Kidney epithelial cell (primary cell): ENCODE measurements at regions not wholly inside any gene's neighbourhood (a gene's known extent, or its start where the extent isn't known, plus 50 kb on each side); places are given as distances from the start of the nearest gene placed in this dataset.
A peak's percentile ranks its signal among the peaks of the same experiment; 100 is the strongest.

Experiments used
- DNase-seq: peaks from one replicate; pipeline ENCODE4 v3.0.0-alpha.2; 2010; ENCODE audit warnings: low read depth
- H3K27me3 ChIP-seq: 2 replicates; pipeline ENCODE4 v1.6.0; 2011; ENCODE audit warnings: low read length; ENCODE audit not compliant: control insufficient read depth, insufficient read depth
- H3K36me3 ChIP-seq: 2 replicates; pipeline ENCODE4 v1.5.1; 2011; ENCODE audit warnings: low read length; ENCODE audit not compliant: control insufficient read depth, insufficient read depth
- H3K4me3 ChIP-seq: 2 replicates; pipeline ENCODE4 v1.5.1; 2011; ENCODE audit warnings: low read depth, mild to moderate bottlenecking, control low read depth, low read length
- TF ChIP-seq, protein P1 (sequence below): IDR thresholded peaks from 2 replicates; pipeline ENCODE4 v1.5.1; 2011; ENCODE audit warnings: mild to moderate bottlenecking, moderate library complexity, low read length, control low read depth, inconsistent platforms; ENCODE audit not compliant: insufficient read depth, poor library complexity, severe bottlenecking

DNA sequence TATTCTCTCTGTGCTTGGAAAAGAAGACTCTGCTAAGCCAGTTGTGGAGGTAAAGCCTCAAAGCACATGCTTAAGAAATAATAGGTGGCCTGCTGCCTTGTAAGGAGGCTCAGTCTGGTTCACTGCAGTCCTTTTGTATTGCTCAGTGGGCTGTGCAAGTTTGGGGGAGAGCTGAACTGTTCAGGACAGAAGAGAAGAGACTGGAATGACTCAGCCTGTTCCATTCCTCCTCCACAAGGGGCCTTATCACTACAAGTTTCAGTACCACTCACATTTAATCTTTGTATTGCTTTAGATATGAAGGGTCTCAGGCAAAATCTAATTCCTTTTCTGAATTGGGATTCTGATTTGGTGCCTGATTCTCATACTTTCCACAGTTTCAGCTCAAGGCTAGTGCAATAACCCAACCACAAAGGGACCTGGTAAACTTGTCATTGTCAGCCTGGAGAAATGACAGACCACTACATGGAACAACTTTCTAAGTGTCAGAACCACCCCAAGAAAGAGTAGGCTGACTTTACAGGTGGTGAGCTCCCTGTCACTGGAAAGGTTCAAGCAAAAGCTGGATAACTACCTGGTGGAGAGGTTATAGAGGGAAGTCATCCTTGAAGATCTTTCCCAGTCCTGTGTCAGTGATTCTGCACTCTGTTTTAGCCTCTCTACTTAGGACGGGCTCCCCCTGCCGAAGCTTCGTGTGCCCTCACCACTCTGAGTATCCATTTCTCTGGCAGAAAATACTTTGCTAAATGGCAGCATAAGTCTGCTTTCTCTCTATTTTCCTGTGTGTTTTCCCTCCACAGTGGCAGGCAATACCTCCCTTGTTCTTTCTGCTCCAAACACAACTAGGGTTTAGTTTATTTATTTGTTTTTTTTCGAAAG, 162.9 kb upstream of the GJB5 start:
- Histone ChIP-seq H3K36me3 (no peaks in the 10 kb centered on the region), H3K27me3 (no peaks in the 10 kb centered on the region), H3K4me3 (no peak overlapping the region)
- DNase-seq = no peak
- TF ChIP-seq, protein P1, sequence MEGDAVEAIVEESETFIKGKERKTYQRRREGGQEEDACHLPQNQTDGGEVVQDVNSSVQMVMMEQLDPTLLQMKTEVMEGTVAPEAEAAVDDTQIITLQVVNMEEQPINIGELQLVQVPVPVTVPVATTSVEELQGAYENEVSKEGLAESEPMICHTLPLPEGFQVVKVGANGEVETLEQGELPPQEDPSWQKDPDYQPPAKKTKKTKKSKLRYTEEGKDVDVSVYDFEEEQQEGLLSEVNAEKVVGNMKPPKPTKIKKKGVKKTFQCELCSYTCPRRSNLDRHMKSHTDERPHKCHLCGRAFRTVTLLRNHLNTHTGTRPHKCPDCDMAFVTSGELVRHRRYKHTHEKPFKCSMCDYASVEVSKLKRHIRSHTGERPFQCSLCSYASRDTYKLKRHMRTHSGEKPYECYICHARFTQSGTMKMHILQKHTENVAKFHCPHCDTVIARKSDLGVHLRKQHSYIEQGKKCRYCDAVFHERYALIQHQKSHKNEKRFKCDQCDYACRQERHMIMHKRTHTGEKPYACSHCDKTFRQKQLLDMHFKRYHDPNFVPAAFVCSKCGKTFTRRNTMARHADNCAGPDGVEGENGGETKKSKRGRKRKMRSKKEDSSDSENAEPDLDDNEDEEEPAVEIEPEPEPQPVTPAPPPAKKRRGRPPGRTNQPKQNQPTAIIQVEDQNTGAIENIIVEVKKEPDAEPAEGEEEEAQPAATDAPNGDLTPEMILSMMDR = no peak

DNA sequence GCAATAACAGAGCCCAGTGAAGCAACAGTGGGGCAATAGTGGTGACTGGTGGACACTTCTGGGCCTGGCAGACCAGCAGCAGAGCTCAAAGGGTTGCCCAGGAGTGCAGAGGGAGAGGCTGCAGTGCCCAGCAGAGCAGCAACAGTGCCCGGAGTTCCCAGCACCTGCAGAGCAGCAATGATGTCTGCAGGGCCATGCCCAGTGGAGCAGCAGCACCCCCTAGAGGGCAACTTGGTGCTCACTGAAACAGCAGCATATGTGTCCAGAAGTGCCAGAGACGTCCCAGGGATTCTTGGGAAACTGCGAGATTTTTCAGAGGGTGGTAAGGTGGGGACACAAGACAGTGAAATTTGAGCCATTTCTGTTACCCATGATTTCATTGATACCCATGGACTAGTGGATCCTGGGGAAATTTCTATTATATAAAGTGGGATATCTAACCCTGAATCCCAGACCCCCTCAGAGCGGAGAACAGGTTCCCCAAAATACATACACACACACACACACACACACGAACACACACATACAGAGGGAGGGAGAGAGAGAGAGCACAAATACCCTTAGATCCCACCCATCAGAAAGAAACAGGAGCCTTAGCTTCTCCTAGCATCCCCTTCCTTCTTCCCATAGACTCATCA, 156.9 kb upstream of the GJB5 start:
- H3K27me3 ChIP-seq = no peaks in the 10 kb centered on the region
- DNase-seq = peak; percentile 5
- H3K4me3 ChIP-seq = no peak overlapping the region
- TF ChIP-seq, protein P1 = peak; percentile 88
- H3K36me3 ChIP-seq = no peaks in the 10 kb centered on the region

DNA sequence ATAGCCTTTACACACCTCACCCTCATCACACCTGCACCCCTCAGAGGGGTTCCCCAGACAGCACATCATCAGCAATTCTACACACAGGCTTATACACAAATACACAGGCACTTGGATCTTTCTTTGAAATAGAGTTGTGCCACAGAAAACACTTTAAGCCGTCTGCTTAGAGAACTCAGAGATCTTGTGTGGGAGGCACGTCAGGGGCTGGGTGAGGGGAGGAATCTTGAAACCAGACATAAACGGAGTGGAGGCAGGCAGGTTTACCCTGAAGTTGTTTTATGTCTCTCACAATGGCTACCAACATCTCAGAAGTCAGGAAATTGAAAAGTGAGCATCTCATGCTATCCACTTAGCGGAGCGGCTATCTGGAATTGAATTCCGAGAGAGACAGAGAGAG, 151.9 kb upstream of the GJB5 start:
- Histone ChIP-seq H3K36me3 (no peaks in the 10 kb centered on the region), H3K27me3 (no peaks in the 10 kb centered on the region), H3K4me3 (no peak overlapping the region)
- TF ChIP-seq, protein P1 = no peak
- DNase-seq = no peak

DNA sequence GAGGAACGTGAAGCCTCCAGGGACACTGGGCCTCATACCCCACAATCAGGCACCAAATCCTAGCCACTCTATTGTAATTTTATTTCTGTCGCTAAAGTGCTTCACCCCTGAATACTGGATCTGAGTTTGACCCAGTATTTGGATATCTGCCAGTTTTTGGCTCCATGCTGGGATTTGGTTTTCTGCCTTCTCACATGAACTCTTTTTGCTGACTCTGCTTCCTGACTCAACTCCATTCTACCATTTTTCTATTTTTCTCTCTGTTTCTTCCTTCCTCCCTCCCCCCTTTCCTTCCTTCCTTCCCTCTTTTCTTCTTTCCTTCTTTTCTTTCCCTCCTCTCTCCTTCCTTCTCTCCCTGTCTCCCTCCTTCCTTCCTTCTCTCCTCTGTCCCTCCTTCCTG, 151.3 kb upstream of the GJB5 start:
- no peak for DNase-seq
- no peaks in the 10 kb centered on the region for H3K36me3 ChIP-seq
- TF ChIP-seq, protein P1 = no peak
- H3K27me3 ChIP-seq = no peaks in the 10 kb centered on the region
- H3K4me3 ChIP-seq = no peak overlapping the region

DNA sequence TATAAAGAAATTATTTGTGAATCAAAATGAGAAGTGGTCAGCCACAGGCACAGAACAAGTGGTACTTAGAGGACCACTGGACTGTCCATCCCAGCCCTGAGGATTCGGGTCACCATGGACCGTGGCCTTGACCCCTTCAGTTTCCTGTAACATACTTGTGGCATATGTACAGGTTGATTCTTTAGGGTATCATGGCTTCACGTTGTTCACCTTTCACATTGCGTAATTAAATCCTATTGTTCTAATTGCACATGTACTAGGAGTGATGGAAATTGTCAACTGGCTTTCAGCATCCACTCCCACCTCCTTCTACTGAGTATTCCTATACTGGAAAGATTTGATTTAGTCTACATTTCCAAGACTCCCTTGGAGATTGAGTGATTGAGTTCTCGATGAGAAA, 148.3 kb upstream of the GJB5 start:
- no peak for DNase-seq
- TF ChIP-seq, protein P1 = no peak
- no peaks in the 10 kb centered on the region for H3K27me3 ChIP-seq

More for the DNA sequence above, 148.3 kb upstream of the GJB5 start:
- Histone ChIP-seq H3K36me3 (no peaks in the 10 kb centered on the region), H3K4me3 (no peak overlapping the region)
